ENCODE measurements at regions not wholly inside any gene's neighbourhood (a gene's known extent, or its start where the extent isn't known, plus 50 kb on each side); places are given as distances from the start of the nearest gene placed in this dataset.
A peak's percentile ranks its signal among the peaks of the same experiment; 100 is the strongest.

GRCh38 chr12:97368462-97369163, 94.0 kb upstream of the RMST start:
- no peak for TF ChIP-seq ASH2L (IDR thresholded peaks at IDR 0.05; ENCODE audit: insufficient read length, low read depth, low read length)
- no peak for TF ChIP-seq ZBTB21 (CRISPR knock-in tag; IDR thresholded peaks at IDR 0.05)
- no peak for TF ChIP-seq ZNF841 (CRISPR knock-in tag; IDR thresholded peaks at IDR 0.05; ENCODE audit: borderline replicate concordance)
- peak; percentile 52 for TF ChIP-seq CTCF (CRISPR knock-in tag; IDR thresholded peaks at IDR 0.05)
- no peak for TF ChIP-seq POLR2A (IDR thresholded peaks at IDR 0.05; ENCODE audit: insufficient read depth in 1 of 2, low read depth in 2 of 2, low read length in 2 of 2)
- no peak for TF ChIP-seq BHLHE40 (IDR thresholded peaks at IDR 0.05; ENCODE audit: low read length)
- TF ChIP-seq HDAC2 (CRISPR knock-in tag; IDR thresholded peaks at IDR 0.05) = no peak
- TF ChIP-seq FOXP4 (CRISPR knock-in tag; IDR thresholded peaks at IDR 0.05) = no peak
- TF ChIP-seq ZBTB49 (CRISPR knock-in tag; IDR thresholded peaks at IDR 0.05; ENCODE audit: borderline replicate concordance) = no peak
